Trophoblast cell (in vitro differentiated cells and primary cell): ENCODE measurements at regions not wholly inside any gene's neighbourhood (a gene's known extent, or its start where the extent isn't known, plus 50 kb on each side); places are given as distances from the start of the nearest gene placed in this dataset.

Experiments
- DNase-seq, 2 donors: peaks; one replicate each; pipeline ENCODE4 v3.0.0-alpha.2; 2016
- H2AFZ ChIP-seq: 2 replicates; pipeline ENCODE4 v1.6.1; 2013; ENCODE audit warnings: low read length, moderate library complexity, mild to moderate bottlenecking; ENCODE audit not compliant: insufficient read depth, poor library complexity
- H2AK5ac ChIP-seq: 2 replicates; pipeline ENCODE4 v1.6.1; 2013; ENCODE audit warnings: mild to moderate bottlenecking, low read length
- H2BK120ac ChIP-seq: 2 replicates; pipeline ENCODE4 v1.6.1; 2013; ENCODE audit warnings: low read length, mild to moderate bottlenecking, moderate library complexity; ENCODE audit not compliant: insufficient read depth, poor library complexity
- H2BK12ac ChIP-seq: 2 replicates; pipeline ENCODE4 v1.6.1; 2013; ENCODE audit warnings: mild to moderate bottlenecking, low read length, moderate library complexity
- H2BK5ac ChIP-seq: 2 replicates; pipeline ENCODE4 v1.6.1; 2013; ENCODE audit warnings: low read length, low read depth, moderate library complexity, mild to moderate bottlenecking; ENCODE audit not compliant: poor library complexity
- H3K14ac ChIP-seq: 2 replicates; pipeline ENCODE4 v1.6.1; 2013; ENCODE audit warnings: mild to moderate bottlenecking, low read length
- H3K18ac ChIP-seq: 2 replicates; pipeline ENCODE4 v1.6.1; 2013; ENCODE audit warnings: mild to moderate bottlenecking, low read length
- H3K23ac ChIP-seq: 2 replicates; pipeline ENCODE4 v1.6.1; 2013; ENCODE audit warnings: low read length
- H3K27ac ChIP-seq: 2 replicates; pipeline ENCODE4 v1.5.1; 2013; ENCODE audit warnings: low read depth, mild to moderate bottlenecking, inconsistent platforms, low read length, moderate library complexity
- H3K27me3 ChIP-seq: 2 replicates; pipeline ENCODE4 v1.6.1; 2013; ENCODE audit warnings: inconsistent platforms, mild to moderate bottlenecking, low read length, moderate library complexity; ENCODE audit not compliant: insufficient read depth
- H3K36me3 ChIP-seq, 2 experiments: 1 replicate in 1 of 2; 2 replicates in 1 of 2; pipeline ENCODE4 v1.6.1; 2013; ENCODE audit warnings: low read length in 2 of 2, mild to moderate bottlenecking in 2 of 2, moderate library complexity in 1 of 2; ENCODE audit not compliant: insufficient read depth in 2 of 2, control insufficient read depth in 1 of 2
- H3K4ac ChIP-seq: 2 replicates; pipeline ENCODE4 v1.6.1; 2013; ENCODE audit warnings: low read depth, mild to moderate bottlenecking, low read length, moderate library complexity
- H3K4me1 ChIP-seq, 2 experiments: 1 replicate in 1 of 2; 2 replicates in 1 of 2; pipeline ENCODE4 v1.6.1; 2013; ENCODE audit warnings: low read length in 2 of 2, mild to moderate bottlenecking in 2 of 2, moderate library complexity in 1 of 2; ENCODE audit not compliant: insufficient read depth in 2 of 2, control insufficient read depth in 1 of 2
- H3K4me2 ChIP-seq: 2 replicates; pipeline ENCODE4 v1.6.1; 2013; ENCODE audit warnings: inconsistent platforms, mild to moderate bottlenecking, low read length, moderate library complexity
- H3K4me3 ChIP-seq: 2 replicates; pipeline ENCODE4 v1.5.1; 2013; ENCODE audit warnings: mild to moderate bottlenecking, low read depth, low read length, inconsistent platforms
- H3K79me1 ChIP-seq: one replicate; pipeline ENCODE4 v1.6.1; 2013; ENCODE audit warnings: low read length
- H3K79me2 ChIP-seq: 2 replicates; pipeline ENCODE4 v1.6.1; 2013; ENCODE audit warnings: low read length, mild to moderate bottlenecking; ENCODE audit not compliant: control insufficient read depth, insufficient read depth, poor library complexity
- H3K9ac ChIP-seq: 2 replicates; pipeline ENCODE4 v1.6.1; 2013; ENCODE audit warnings: mild to moderate bottlenecking, low read length
- H3K9me3 ChIP-seq: 2 replicates; pipeline ENCODE4 v1.6.1; 2013; ENCODE audit warnings: low read depth, mild to moderate bottlenecking, control low read depth, inconsistent platforms, low read length; ENCODE audit not compliant: insufficient read depth
- H4K12ac ChIP-seq: 2 replicates; pipeline ENCODE4 v1.6.1; 2013; ENCODE audit warnings: low read depth, mild to moderate bottlenecking, low read length, moderate library complexity
- H4K8ac ChIP-seq: 2 replicates; pipeline ENCODE4 v1.6.1; 2013; ENCODE audit warnings: low read depth, mild to moderate bottlenecking, low read length, moderate library complexity
- H4K91ac ChIP-seq: one replicate; pipeline ENCODE4 v1.6.1; 2013; ENCODE audit warnings: low read depth, mild to moderate bottlenecking, low read length, moderate library complexity
- WGBS: extraction: QIAGEN DNeasy Blood & Tissue Kit; methylation state at CpG from one replicate; pipeline ENCODE4 v1.1.7; 2013; ENCODE audit warnings: missing lambda C conversion rate; ENCODE audit not compliant: insufficient read length, insufficient coverage; ENCODE audit errors: extremely low coverage; 5-methylcytosine and 5-hydroxymethylcytosine counted together

DNA sequence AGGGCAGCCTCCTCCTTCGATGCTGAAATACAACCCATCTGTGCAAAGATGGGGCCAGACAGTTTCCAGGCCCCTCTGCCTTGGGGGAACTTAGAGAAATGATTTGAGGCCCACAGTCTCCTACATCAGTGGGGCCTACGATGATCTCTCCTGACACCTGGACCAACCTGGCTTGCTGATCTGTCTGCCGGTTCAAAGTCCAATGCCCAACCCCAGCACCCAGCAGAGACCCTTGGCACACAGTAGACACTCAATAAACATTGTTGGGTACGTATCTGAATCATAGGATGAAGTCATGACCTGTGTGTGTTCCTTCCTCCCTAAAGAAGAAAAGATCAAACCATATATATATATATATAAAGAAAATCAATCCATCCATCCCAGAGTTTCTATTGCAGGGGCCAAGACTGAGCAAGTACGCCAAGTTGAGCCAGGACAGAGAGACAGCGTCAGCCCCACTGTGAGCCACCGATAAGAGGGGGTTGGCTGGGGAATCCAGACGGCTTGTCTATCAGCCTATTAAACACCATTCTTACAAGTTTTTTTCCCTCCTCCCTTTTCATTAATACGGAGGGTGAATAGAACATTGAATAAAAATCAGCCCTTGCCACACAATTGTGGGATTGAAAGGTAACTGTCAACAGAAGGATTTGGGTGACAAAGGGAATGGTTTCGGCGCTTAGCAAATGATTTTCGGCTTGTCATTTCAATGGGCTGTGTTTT, 244.1 kb downstream of the MN1 start:
- Histone ChIP-seq H2AFZ (no peak overlapping the region), H4K91ac (no peak overlapping the region), H3K4me3 (no peak overlapping the region), H3K23ac (no peak overlapping the region), H2BK5ac (no peak overlapping the region), H3K27me3 (no peaks in the 10 kb centered on the region), H3K4me2 (no peak overlapping the region), H2BK120ac (no peak overlapping the region), H2AK5ac (no peak overlapping the region), H4K12ac (no peak overlapping the region), H3K36me3 (no peaks in the 10 kb centered on the region), H3K9me3 (no peaks in the 10 kb centered on the region), H3K79me1 (no peaks in the 10 kb centered on the region), H3K14ac (no peak overlapping the region), H2BK12ac (no peak overlapping the region), H3K27ac (no peak overlapping the region), H4K8ac (no peak overlapping the region), H3K18ac (no peak overlapping the region), H3K9ac (no peak overlapping the region), H3K4me1 (no peaks in the 10 kb centered on the region), H3K79me2 (no peaks in the 10 kb centered on the region), H3K4ac (no peak overlapping the region)
- WGBS: no CpG with 5 or more reads among the region's 12 CpGs
- DNase-seq: no peak

DNA sequence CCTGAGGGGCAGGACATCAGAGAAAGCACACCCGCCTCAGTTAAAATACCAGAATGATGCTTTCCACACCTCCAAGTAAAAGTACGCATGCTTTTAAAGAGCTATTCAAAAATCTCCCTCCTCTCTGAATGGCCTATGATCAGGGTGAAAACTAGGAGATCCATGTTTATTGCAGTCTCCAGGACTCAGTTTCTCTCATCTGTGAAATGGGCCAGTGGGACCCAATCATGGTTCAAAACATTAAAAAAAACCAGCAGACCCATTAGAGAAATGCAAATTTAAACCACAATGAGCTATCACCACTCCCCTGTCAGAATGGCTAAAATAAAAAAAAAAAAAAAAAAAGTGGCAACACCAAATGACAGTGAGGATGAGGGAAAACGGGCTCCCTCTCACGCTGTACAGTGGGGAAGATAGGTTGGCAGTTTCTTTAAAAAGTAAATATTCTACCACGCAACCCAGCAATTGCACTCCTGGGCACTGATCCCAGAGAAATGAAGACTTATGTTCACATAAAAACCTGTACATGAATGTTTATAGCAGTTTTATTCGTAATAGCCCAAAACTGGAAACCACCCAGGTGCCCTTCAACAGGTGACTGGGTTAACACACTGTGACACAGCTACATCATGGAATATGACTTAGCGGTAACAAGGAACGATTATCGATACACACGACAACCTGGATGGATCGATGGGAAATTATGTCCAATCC, 242.7 kb downstream of the MN1 start:
- H2BK5ac ChIP-seq: no peak overlapping the region
- no peak overlapping the region for H3K4ac ChIP-seq
- no peak overlapping the region for H2AK5ac ChIP-seq
- no peak overlapping the region for H3K4me2 ChIP-seq
- H2BK12ac ChIP-seq: no peak overlapping the region
- no peaks in the 10 kb centered on the region for H3K9me3 ChIP-seq
- no peak overlapping the region for H3K23ac ChIP-seq
- H3K4me3 ChIP-seq: no peak overlapping the region
- H3K9ac ChIP-seq: no peak overlapping the region
- no CpG with 5 or more reads among the region's 11 CpGs for WGBS
- no peak for DNase-seq
- H2BK120ac ChIP-seq: no peak overlapping the region
- no peak overlapping the region for H3K14ac ChIP-seq
- no peak overlapping the region for H2AFZ ChIP-seq
- no peaks in the 10 kb centered on the region for H3K36me3 ChIP-seq
- no peak overlapping the region for H3K27ac ChIP-seq
- H4K8ac ChIP-seq: no peak overlapping the region
- H3K18ac ChIP-seq: no peak overlapping the region
- H4K91ac ChIP-seq: no peak overlapping the region
- no peak overlapping the region for H4K12ac ChIP-seq
- H3K79me2 ChIP-seq: no peaks in the 10 kb centered on the region
- H3K4me1 ChIP-seq: no peaks in the 10 kb centered on the region
- H3K27me3 ChIP-seq: no peaks in the 10 kb centered on the region
- H3K79me1 ChIP-seq: no peaks in the 10 kb centered on the region

- H3K14ac ChIP-seq: no peak overlapping the region
- H4K91ac ChIP-seq: no peak overlapping the region
- H4K8ac ChIP-seq: no peak overlapping the region
- no peak overlapping the region for H2BK12ac ChIP-seq
- no peak overlapping the region for H3K9ac ChIP-seq
- H3K4ac ChIP-seq: no peak overlapping the region
- H4K12ac ChIP-seq: no peak overlapping the region
- no peak overlapping the region for H2BK5ac ChIP-seq
- no CpG with 5 or more reads among the region's 5 CpGs for WGBS
- H3K9me3 ChIP-seq: no peaks in the 10 kb centered on the region
- H3K4me1 ChIP-seq: no peaks in the 10 kb centered on the region
- no peak for DNase-seq
- H3K79me2 ChIP-seq: no peaks in the 10 kb centered on the region
- no peak overlapping the region for H2AK5ac ChIP-seq
- H3K4me3 ChIP-seq: no peak overlapping the region
- H3K18ac ChIP-seq: no peak overlapping the region
- no peak overlapping the region for H3K4me2 ChIP-seq
- no peak overlapping the region for H2BK120ac ChIP-seq
- H3K23ac ChIP-seq: no peak overlapping the region
- H3K36me3 ChIP-seq: no peaks in the 10 kb centered on the region
- H3K79me1 ChIP-seq: no peaks in the 10 kb centered on the region
- no peak overlapping the region for H2AFZ ChIP-seq
- H3K27ac ChIP-seq: no peak overlapping the region
- no peaks in the 10 kb centered on the region for H3K27me3 ChIP-seq
These were observed 240.8 kb downstream of the MN1 start for GRCh38 chr22:27560781-27561180.

DNA sequence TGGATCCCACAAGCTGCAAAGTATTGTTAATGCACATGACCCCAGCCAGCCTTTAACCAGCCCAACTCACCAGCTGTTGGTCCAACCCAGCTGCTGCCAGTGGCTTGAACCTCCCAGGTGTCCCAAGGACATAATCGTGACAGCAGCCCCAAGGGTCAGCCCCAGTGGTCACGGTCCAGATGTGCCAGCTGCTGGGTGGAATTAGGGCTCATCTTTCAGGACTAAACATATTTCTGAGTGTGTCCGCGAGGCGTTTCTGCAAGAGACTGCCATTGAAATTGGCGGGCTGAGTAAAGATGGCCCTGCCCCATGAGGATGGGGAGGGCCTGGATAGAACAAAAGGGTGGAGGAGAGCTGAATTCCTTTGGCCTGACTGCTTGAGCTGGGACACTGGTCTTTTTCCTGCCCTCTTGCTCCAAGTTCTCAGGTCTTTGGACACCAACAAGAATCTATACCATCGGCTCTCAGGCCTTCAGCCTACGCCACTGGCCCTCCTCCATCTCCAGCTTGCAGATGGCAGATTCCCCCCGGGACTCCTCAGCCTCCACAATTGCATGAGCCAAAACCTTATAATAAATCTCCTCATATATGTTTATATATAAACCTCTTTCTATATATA, 240.2 kb downstream of the MN1 start:
- H4K12ac ChIP-seq: no peak overlapping the region
- no peak overlapping the region for H3K4ac ChIP-seq
- H2BK120ac ChIP-seq: no peak overlapping the region
- no peaks in the 10 kb centered on the region for H3K27me3 ChIP-seq
- no peak overlapping the region for H3K23ac ChIP-seq
- H3K4me2 ChIP-seq: no peak overlapping the region
- H3K36me3 ChIP-seq: no peaks in the 10 kb centered on the region
- WGBS: no CpG with 5 or more reads among the region's 9 CpGs
- no peak overlapping the region for H2AK5ac ChIP-seq
- H3K4me1 ChIP-seq: no peaks in the 10 kb centered on the region
- no peak overlapping the region for H3K27ac ChIP-seq
- no peak overlapping the region for H3K4me3 ChIP-seq
- H2BK5ac ChIP-seq: no peak overlapping the region
- no peak overlapping the region for H2BK12ac ChIP-seq
- no peak overlapping the region for H4K8ac ChIP-seq
- no peak overlapping the region for H2AFZ ChIP-seq
- DNase-seq: no peak
- no peak overlapping the region for H4K91ac ChIP-seq
- no peaks in the 10 kb centered on the region for H3K79me2 ChIP-seq
- H3K79me1 ChIP-seq: no peaks in the 10 kb centered on the region
- H3K18ac ChIP-seq: no peak overlapping the region
- no peak overlapping the region for H3K14ac ChIP-seq
- H3K9ac ChIP-seq: no peak overlapping the region
- H3K9me3 ChIP-seq: no peaks in the 10 kb centered on the region
